ENCODE measurements at regions not wholly inside any gene's neighbourhood (a gene's known extent, or its start where the extent isn't known, plus 50 kb on each side); places are given as distances from the start of the nearest gene placed in this dataset.

DNA sequence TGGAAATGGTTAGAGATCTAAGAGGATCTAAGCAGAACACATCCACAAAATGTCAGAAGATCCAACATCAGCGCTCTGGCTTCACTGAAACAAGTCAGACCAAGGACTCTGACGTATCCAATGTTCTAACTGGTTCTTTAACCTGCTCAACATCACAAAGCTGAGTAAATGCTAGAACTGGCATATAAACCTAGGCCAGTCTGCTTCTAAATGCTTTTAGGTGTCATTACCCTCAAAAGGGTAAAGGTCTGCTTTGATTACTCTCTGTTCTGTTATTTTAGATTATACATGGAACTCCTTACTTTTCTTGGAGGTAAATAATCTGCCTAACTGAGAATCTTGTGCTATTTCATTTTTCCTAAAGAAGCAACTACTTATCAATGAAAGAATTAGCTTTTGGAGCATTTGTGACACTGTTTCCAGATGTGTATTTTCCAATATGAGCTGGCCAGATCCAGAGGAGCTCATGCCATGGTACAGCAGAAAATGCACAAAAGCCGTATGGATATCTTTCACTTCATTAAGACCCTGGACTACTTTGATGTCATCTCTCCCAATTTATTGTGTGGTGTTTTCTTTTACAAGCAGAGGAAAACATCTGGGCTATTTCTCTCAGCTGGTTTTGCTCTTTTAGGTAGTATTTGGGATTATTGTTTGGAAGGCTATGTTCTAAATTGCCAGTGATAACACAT lies 123.5 kb downstream of the RASGEF1B start:
- TF ChIP-seq, protein P1, sequence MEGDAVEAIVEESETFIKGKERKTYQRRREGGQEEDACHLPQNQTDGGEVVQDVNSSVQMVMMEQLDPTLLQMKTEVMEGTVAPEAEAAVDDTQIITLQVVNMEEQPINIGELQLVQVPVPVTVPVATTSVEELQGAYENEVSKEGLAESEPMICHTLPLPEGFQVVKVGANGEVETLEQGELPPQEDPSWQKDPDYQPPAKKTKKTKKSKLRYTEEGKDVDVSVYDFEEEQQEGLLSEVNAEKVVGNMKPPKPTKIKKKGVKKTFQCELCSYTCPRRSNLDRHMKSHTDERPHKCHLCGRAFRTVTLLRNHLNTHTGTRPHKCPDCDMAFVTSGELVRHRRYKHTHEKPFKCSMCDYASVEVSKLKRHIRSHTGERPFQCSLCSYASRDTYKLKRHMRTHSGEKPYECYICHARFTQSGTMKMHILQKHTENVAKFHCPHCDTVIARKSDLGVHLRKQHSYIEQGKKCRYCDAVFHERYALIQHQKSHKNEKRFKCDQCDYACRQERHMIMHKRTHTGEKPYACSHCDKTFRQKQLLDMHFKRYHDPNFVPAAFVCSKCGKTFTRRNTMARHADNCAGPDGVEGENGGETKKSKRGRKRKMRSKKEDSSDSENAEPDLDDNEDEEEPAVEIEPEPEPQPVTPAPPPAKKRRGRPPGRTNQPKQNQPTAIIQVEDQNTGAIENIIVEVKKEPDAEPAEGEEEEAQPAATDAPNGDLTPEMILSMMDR (IDR thresholded peaks at IDR 0.05; ENCODE audit: control extremely low read depth, extremely low read depth, low read depth, missing control alignments) = no peak
- no peak for DNase-seq (ENCODE audit: extremely low spot score)
- POLR2A ChIA-PET = no interaction called here
- CTCF ChIA-PET = interaction anchor here (1.0 to 2.6 kb wide), 5 partner anchors 10 to 278 kb away, joined by 3 to 16 read pairs (median 3); no protein-coding TSS in a partner anchor

DNA sequence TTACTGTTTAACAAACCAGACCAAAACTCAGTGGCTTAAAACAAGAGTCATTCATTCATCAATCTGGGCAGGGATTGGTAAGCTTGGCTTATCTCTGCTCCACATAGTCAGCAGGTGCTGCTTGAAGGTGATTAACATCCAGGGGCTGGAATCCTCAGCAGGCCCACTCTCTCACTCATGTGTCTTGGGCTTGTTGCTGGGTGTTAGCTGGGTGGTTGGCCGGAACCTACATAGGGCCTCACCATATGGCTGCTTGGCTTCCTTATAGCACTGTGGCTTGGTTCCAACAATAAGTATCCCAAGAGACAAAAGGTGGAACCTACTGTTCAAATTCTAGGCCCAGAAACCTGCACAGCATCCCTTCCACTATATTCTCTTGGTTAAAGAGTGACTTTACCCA lies 125.0 kb downstream of the RASGEF1B start:
- CTCF ChIA-PET = interaction anchor here (1.0 to 1.6 kb wide), 3 partner anchors 12 to 14 kb away, joined by 3 to 5 read pairs (median 3); no protein-coding TSS in a partner anchor
- TF ChIP-seq, protein P1 (IDR thresholded peaks at IDR 0.05; ENCODE audit: control extremely low read depth, extremely low read depth, low read depth, missing control alignments) = no peak

DNA sequence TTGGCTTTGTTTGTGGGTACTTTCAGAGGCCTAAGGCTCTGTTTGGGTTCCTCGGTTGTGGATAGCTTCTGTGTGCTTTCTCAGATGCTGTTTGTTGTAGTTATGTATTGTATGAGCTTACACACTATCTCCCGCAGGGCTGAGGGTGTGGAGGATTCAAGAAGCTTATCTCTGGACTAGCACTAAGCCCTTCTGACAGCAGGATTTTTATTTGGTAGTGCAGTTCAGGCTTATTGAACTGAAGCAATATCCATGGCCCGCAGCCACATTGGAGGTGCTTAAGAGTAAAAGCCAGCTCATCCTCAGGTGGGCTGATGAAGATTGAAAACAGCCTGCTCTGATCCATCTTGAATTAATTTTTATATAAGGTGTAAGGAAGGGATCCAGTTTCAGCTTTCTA lies 128.2 kb downstream of the RASGEF1B start:
- CTCF ChIA-PET = interaction anchor here (0.9 to 1.0 kb wide), 2 partner anchors 9 to 11 kb away, joined by 3 to 5 read pairs; no protein-coding TSS in a partner anchor
- POLR2A ChIA-PET = no interaction called here
- TF ChIP-seq, protein P1 (IDR thresholded peaks at IDR 0.05; ENCODE audit: control extremely low read depth, extremely low read depth, low read depth, missing control alignments) = no peak
- no peak for DNase-seq (ENCODE audit: extremely low spot score)

More for the DNA sequence above, 125.0 kb downstream of the RASGEF1B start:
- DNase-seq (ENCODE audit: extremely low spot score) = no peak
- POLR2A ChIA-PET = no interaction called here

DNA sequence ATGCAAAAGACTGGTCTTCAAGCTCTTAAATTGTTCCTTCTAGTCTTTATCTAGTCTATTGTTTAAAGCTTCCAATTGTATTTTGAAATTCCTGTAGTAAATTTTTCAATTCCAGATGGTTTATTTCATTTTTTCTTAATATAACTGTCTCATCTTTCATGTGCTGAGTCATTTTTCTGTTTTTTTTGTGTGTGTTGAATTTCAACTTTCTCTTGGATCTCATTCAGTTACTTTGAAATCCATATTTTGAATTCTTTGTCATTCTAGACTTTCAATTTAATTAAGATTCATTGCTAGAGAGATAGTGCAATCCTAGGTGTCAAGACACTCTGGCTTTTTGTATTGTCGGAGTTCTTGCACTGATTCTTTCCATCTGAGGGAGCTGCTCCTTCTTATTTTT lies 128.0 kb upstream of the PRKG2 start:
- ChIA-PET CTCF (interaction anchor here (0.9 to 1.0 kb wide), 2 partner anchors 9 to 11 kb away, joined by 3 to 5 read pairs; no protein-coding TSS in a partner anchor), POLR2A (no interaction called here)
- DNase-seq (ENCODE audit: extremely low spot score) = no peak
- TF ChIP-seq, protein P1 (IDR thresholded peaks at IDR 0.05; ENCODE audit: control extremely low read depth, extremely low read depth, low read depth, missing control alignments) = no peak

DNA sequence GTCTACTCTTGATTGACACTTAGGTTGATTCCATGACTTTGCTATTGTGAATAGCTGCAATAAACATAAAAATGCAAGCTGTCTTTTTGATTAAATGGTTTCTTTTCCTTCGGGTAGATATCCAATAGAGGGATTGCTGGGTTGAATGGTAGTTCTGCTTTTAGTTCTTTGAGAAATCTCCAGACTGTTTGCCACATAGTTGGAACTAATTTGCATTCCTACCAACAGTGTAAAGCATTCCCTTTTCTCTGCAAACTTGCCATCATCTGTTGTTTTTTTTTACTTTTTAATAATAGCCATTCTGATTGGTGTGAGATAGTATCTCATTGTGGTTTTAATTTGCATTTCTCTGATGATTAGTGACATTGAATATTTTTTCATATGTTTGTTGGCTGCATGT lies 122.2 kb upstream of the PRKG2 start:
- ChIA-PET POLR2A (no interaction called here), CTCF (interaction anchor here (1.2 to 2.6 kb wide), 2 partner anchors 12 to 14 kb away, joined by 3 to 22 read pairs; no protein-coding TSS in a partner anchor)
- no peak for DNase-seq (ENCODE audit: extremely low spot score)
- TF ChIP-seq, protein P1 (IDR thresholded peaks at IDR 0.05; ENCODE audit: control extremely low read depth, extremely low read depth, low read depth, missing control alignments) = no peak

DNA sequence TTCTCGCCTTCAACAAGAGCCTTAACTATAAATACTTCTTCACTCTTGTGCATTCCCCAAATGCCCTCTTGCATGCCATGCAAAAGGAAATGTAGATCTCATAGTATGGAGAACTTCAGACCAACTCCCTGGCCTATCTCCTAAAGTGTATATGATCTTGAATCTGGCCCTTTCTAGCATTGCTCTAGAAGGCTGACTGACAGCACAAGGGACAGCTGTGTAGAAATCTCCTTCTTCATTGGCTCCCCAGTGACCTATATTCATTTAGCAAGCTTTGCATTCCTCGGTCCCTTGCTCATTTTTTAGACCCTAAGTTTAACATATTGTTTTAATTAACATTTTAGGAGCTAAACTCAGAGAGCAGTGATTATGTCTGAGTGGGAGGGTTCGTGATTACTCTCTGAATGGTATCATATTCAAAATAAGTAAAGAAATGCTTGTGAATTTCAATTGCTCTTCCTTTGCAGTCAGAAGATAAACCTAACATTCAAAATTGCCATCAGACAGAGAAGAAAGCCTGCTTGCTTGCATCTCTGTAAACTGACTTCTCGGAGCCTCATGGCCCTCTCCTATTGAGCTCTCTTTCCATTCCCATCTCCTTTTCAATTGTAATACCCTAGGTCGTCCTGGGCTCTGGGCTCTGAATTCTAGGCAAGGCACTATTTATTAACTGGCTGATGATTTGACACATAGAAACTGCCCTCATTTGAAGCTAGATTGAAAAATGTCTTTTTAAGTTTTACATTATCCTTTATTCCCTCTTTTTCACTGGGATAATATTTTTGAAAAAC lies 120.3 kb upstream of the PRKG2 start:
- TF ChIP-seq, protein P1 (IDR thresholded peaks at IDR 0.05; ENCODE audit: control extremely low read depth, extremely low read depth, low read depth, missing control alignments) = no peak
- DNase-seq (ENCODE audit: extremely low spot score) = no peak
- POLR2A ChIA-PET = no interaction called here
- CTCF ChIA-PET = interaction anchor here (1.0 to 2.6 kb wide), 3 partner anchors 9 to 16 kb away, joined by 3 to 22 read pairs (median 5); no protein-coding TSS in a partner anchor

Measured in GM10248 (cell line).